Astrocyte of the cerebellum (primary cell): ENCODE measurements at regions not wholly inside any gene's neighbourhood (a gene's known extent, or its start where the extent isn't known, plus 50 kb on each side); places are given as distances from the start of the nearest gene placed in this dataset.
"Not testable (repeated sequence)": the region's sequence is repeated elsewhere in the genome, so short reads cannot be mapped to it uniquely, and the experiment has no call there.

Experiments
- DNase-seq: peaks from one replicate; pipeline ENCODE4 v3.0.0-alpha.2; 2011; ENCODE audit warnings: low read depth
- H3K4me3 ChIP-seq: 2 replicates; pipeline ENCODE4 v1.5.1; 2011; ENCODE audit warnings: mild to moderate bottlenecking, low read depth, low read length, moderate library complexity
- in situ Hi-C: cut with HindIII; loops from 2 replicates; pipeline ENCODE4 v1.10.0; 2017; ENCODE audit warnings: low sequenced_read_pairs
- TF ChIP-seq, protein P1 (sequence below): IDR thresholded peaks from 2 replicates; pipeline ENCODE4 v1.5.1; 2012; ENCODE audit warnings: low read length, low read depth, moderate library complexity, mild to moderate bottlenecking; ENCODE audit errors: missing control alignments

DNA sequence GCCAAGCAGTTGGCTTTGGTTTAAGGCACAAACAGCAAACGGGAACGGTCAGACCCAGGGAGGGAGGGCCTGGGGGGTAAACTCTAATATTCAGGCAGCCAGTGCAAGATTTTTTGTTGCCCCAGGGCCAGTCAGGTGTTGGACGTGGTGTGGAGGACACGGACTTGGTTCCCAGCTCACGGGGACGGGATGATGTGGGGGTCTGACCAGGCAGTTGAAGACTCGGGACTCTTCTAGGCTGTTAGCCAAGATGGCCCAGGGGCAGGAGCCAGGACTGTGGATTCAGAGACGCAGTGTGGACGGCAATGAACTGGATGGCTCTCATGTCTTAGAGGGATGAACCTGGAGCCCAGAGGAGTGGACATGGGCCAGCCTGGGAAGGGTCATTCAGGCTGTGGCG lies 169.2 kb downstream of the C9orf50 start:
- in situ Hi-C loops: no loop called here
- no peak overlapping the region for H3K4me3 ChIP-seq

DNA sequence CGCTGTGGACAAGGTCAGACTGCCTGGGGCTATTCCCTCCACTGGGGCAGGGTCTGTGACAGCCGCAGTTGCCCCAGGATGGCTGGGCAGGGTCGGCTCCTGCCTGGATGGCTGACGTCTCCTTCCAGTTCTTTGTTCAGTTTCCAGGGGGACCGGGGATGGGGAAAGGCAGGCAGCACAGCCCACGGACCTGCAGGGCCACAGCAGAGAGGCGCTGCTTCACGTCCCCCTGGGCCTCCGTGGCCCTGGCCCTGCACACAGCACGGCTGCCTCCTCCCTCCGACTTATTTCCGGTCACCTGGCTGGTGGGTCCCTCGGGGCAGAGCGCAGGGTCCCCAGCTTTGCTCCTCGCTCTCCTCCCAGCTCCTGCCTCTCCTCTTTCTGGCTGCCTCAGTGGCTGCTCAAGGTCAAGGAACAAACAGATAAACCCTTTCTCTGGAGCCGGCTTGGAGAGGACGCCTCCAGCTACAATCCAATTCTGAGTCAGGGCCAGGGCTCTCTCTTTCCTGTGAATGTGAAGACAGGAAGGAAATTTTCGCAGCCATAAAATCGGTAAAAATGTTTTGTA lies 169.7 kb downstream of the C9orf50 start:
- H3K4me3 ChIP-seq: no peak overlapping the region
- no peak for DNase-seq
- TF ChIP-seq, protein P1, sequence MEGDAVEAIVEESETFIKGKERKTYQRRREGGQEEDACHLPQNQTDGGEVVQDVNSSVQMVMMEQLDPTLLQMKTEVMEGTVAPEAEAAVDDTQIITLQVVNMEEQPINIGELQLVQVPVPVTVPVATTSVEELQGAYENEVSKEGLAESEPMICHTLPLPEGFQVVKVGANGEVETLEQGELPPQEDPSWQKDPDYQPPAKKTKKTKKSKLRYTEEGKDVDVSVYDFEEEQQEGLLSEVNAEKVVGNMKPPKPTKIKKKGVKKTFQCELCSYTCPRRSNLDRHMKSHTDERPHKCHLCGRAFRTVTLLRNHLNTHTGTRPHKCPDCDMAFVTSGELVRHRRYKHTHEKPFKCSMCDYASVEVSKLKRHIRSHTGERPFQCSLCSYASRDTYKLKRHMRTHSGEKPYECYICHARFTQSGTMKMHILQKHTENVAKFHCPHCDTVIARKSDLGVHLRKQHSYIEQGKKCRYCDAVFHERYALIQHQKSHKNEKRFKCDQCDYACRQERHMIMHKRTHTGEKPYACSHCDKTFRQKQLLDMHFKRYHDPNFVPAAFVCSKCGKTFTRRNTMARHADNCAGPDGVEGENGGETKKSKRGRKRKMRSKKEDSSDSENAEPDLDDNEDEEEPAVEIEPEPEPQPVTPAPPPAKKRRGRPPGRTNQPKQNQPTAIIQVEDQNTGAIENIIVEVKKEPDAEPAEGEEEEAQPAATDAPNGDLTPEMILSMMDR: no peak
- in situ Hi-C loops: no loop called here

More for the DNA sequence above, 169.2 kb downstream of the C9orf50 start:
- TF ChIP-seq, protein P1: no peak
- DNase-seq: no peak

DNA sequence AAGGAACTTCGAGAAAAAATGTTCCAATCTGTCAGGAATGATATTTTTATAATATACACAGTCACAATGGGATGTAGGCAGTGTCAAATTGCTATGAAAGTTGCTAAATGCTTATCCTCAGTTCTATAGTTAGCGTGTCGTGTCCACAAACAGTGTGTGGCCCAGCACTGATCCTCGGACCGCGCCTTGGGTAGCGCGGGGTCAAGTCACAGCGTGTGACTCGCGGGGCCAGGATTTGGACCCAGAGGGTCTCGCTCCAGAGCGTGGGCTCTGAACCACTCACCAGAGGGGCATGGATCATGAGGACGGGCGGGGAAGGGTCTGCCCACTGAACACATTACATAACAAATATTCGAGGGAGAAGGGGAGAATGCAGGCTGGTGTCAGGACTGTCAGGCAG lies 171.8 kb downstream of the C9orf50 start:
- TF ChIP-seq, protein P1: no peak
- no peak overlapping the region for H3K4me3 ChIP-seq
- in situ Hi-C loops: no loop called here
- DNase-seq: no peak

DNA sequence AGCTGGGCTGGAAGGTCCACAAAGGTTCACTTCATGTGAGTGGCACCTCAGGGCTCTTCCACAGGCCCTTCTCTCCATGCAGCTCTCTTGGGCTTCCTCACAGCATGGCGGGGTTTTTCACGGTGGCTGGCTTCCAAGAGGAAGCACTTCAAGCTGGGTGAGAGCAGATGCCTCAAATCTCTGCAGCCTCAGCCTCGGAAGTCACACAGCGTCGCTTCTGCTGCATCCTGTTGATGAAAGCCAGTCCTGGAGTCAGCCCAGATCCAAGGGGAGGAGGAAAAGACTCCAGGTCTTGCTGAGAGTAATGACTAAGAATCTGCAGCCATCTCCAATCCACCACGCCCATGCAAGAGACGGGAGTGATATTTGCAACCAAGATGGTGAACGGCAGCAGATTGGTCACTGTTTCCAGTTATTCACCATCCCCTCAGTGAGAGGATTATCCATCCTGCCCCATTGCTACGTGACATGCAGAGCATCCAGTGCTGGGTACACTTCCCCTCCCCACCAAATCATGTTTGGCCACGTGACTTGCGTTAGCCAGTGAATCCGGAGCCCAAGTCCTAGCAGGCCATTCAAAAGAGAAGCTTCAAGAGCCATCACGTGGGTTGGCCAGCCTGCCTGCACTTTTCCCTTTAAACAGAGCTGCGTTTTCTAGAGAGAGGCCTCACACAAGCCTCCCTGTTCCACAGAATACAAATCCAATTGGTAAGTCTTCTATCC lies 173.9 kb downstream of the C9orf50 start:
- in situ Hi-C loops: no loop called here
- DNase-seq: no peak
- TF ChIP-seq, protein P1: no peak
- no peak overlapping the region for H3K4me3 ChIP-seq

DNA sequence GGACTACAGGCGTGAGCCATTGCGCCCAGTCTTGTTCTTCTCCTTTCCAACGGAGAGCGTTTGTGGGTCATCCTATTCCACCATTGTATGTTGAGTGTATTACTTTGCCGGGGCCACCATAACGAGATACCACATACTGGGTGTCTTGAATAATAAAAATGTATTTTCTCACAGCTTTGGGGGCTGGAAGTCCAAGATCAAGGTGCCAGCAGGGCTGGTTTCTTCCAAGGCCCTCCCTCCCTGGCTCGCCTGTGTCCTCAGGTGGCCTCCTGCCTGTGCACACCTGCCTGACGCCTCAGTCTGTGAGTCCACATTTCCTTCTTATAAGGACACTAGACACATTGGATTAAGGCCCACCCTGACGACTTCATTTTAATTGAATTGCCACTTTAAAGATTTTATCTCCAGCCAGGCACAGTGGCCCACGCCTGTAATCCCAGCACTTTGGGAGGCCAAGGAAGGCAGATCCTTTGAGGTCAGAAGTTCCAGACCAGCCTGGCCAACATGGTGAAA lies 175.1 kb downstream of the C9orf50 start:
- TF ChIP-seq, protein P1: no peak
- no peak for DNase-seq
- in situ Hi-C loops: no loop called here
- no peak overlapping the region for H3K4me3 ChIP-seq

DNA sequence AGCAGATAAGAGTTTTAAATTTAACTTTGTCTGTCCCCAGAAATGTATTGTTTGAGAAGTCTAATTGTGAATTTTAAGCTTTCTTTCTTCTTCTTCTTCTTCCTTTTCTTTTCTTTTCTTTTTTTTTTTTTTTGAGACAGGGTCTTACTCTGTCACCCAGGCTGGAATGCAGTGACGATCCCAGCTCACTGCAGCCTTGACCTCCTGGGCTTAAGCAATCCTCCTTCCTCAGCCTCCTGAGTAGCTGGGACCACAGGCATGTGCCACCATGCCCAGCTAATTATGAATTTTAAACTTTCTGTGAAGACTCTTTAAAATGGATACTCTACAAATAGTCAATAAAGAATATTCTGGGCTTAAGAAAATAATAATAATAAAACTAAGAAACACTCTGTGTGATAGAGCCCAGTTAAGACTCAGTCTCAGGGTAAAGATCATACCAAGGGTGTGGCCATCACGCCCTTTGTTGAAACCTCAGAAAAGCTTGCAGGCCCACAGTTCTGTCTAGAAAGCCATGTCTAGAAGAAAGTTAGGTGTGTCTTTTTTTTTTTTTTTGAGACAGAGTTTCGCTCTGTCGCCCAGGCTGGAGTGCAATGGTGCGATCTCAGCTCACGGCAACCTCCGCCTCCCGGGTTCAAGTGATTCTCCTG lies 177.3 kb downstream of the C9orf50 start:
- DNase-seq, H3K4me3 ChIP-seq, in situ Hi-C loops: not testable (repeated sequence)

DNA sequence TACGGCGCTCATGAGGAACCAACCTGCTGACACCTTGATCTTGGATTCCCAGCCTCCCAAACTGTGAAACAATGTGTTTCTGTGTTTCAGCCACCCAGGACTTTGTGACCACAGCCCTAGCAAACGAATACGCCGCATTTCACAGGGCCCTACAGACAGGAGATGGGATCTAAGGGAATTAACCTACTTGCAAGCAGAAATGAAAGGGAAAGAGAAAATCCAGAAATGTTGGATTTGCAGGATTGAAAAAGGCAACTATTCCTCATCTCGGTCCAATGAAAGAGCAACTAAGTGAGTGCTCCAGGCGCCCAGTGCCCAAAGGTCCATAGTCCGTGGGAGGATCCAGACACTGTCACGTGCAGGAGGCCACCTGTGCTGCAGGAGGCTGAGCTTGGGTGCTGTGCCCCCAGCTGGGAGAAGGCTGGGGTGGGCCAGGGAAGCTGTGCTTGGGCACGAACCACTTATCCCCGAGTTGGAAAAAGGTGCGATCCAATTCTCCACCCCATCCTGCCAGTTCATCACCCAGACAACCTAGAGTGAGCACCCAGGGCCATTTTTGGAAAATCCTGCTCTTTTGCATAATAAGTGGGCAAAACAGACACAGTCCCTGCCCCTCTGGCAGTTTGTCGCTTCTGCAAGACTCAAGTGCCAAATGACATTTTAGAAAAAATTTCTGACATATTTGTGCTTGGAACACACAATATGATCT lies 177.9 kb downstream of the C9orf50 start:
- in situ Hi-C loops: no loop called here
- no peak for DNase-seq
- TF ChIP-seq, protein P1: no peak
- H3K4me3 ChIP-seq: no peak overlapping the region
